Activated CD4-positive, alpha-beta T cell treated with anti-CD3 and anti-CD28 coated beads for 48 hours (primary cell): ENCODE measurements at regions not wholly inside any gene's neighbourhood (a gene's known extent, or its start where the extent isn't known, plus 50 kb on each side); places are given as distances from the start of the nearest gene placed in this dataset.

Experiments
- DNase-seq: peaks from one replicate; pipeline ENCODE4 v3.0.0-alpha.2; 2020

DNA sequence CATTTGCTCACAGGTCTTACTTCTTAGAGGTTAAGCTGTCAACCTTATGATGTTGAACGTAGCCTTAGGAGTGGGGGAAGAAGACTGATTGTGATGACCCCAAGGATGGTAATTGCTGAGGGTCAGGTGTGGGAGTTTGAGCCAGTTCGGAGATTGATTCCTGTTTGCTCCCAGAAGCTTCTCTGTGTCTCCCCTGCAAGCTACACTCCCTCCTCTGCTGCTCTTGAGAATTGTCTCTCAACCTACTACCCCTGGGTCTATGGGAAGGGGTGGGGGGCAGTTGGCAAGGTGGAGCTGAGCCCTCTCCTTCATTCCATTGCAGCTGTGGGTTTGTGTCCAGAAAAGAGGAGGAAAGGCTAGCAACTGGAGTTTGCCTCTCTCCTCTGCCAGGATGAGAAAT lies 113.8 kb downstream of the PLEKHG1 start:
- no peak for DNase-seq

DNA sequence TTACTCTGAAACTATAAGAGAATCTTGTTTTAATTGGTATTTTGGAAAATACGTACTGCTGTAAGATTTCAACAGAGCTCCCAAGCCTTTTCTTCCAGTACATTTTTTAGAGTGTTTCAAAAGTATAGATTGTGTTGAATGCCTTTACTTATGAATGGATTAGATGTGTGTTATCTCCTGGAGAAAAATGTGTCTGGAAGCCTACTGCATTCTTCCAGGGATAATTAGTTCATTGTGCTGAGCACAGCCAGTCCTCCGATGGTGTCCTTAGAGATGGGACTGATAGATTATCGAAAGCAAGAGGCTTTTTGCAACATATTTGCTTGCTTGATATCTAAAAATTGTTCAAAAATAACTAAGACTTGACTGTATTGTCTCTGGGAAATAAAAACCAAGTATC lies 114.2 kb downstream of the PLEKHG1 start:
- no peak for DNase-seq

- DNase-seq = no peak
These were observed 115.4 kb downstream of the PLEKHG1 start for GRCh38 chr6:150715133-150715532.

- no peak for DNase-seq
These were observed 117.7 kb downstream of the PLEKHG1 start for GRCh38 chr6:150717419-150717818.

DNA sequence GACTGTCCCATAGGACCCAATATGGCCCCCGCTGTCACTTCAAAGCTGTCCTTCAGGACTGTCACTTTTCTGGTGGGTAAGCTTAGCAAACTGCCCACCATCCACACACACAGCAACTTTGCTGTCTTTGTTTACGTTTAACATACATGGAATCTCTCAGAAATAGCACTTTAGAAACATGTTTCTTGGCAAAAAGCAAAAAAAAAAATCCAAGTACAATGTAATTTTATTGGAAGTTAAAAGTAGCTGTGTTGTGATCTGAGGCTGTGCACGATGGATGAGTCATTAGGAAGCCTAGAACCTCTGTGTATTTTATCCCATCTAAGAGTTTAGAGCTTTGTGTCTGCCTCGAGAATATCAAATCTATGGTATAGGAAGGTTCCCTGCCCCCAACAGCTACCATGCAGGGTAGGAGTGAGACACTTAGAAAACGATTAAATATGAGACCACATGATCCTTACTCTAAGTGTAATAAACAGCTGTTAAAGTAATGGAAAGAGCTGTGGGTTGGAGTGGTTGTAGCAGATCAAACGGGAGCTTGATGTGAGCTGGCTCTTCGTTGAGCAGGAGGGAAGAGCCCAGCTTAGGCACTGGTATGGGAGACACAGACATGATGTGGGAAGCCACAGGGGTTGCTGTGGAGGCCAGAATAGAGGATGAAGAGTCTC lies 119.5 kb downstream of the PLEKHG1 start:
- DNase-seq = no peak

- DNase-seq = no peak
These were observed 120.1 kb downstream of the PLEKHG1 start for GRCh38 chr6:150719831-150720230.

DNA sequence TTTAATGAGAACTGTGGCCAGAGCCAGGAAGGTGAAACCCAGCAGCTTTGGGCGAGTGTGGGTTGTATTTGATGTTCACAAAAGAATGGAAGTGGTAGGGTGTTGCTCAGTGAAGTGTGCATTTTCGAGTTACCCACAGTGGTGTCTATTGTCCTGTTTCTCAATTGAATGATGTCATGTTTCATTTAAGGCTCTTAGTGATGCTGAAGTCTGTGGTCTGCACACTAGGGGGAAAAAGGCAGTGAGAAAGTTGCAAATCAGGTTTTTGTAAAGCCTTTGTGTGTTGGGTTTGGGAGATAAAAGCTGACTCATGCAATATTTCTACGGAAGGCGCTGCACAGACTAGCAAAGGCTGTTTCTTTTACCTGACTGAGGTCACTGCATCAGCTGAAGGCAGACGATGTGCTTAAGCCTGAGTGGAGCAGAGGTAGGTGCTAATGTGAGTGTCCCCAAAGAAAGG lies 121.1 kb downstream of the PLEKHG1 start:
- peak; percentile 6 for DNase-seq

- no peak for DNase-seq
These were observed 122.0 kb downstream of the PLEKHG1 start for GRCh38 chr6:150721418-150722266.

- DNase-seq = no peak
These were observed 123.1 kb downstream of the PLEKHG1 start for GRCh38 chr6:150722614-150723344.

- DNase-seq = no peak
These were observed 123.6 kb downstream of the PLEKHG1 start for GRCh38 chr6:150723345-150723658.

DNA sequence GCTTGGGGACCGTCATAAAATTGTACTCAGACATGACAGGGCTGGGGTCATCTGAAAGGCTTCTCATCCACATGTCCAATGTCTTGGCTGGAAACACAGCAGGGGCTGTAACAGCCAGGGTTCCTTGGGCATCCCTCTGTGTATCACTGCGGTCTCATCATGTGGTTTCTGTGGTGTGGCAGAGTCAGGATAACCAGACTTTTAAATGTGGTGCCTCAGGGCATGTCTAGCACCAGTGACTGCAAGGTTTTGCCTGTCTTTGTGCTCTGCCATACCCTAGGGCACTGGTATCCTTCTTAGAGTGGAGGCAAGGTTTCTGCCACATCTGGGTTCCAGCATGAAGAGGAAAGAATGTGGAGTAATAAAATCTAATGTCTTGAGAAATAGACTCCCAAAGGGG lies 124.2 kb downstream of the PLEKHG1 start:
- DNase-seq = no peak

- DNase-seq = no peak
These were observed 126.1 kb downstream of the PLEKHG1 start for GRCh38 chr6:150725795-150726194.

DNA sequence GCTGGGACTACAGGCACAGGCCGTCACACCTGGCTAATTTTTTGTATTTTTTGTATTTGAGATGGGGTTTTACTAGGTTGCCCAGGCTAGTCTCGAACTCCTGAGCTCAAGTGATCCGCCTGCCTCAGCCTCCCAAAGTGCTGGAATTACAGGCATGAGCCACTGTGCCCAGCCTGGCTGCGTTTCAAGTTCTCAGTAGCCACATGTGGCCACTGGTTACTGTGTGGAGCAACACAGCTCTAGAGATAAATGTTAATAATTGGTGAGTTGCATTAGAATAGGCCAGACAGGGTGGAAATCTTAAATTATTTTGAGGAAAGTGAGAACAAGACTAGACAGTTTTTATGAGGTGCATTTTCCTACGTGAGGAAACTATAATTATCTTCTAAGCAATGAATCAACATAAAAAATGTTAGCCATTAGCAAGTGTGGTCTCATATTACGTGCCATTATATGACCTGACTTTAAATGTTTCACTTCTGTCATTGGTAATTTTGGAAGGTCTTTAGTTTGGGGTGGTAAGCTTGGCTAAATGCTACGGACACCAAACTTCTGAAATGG lies 129.6 kb downstream of the PLEKHG1 start:
- DNase-seq = no peak

DNA sequence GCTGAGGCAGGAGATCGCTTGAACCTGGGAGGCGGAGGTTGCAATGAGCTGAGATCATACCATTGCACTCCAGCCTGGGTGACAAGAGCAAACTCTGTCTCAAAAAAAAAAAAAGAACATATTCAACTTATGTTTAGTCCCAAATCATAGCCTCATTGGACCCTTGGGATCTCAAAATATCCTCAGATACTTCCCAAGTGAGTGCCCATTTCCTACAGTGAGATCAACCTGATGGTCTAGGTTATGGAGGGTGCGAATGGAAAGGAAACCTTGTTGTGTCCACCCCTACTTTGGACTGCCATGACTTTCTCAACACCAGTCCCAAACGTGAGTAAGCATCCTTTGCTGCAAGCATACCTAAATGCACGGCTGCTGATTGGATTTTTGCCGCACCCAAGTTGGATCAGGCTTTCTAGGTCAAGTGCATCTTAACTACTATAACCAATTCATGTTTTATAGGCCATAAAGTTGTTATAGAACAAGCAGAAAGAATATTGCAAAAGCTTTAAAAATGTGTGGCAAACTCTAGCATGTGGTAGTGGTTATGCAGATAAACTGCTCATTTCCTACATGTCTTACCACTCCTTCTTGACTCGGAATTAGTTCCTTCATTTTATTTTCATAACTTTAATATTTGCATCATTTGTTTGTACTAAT lies 131.2 kb downstream of the PLEKHG1 start:
- no peak for DNase-seq

GRCh38 chr6:150732765-150733539 lies 132.6 kb upstream of the MTHFD1L start:
- no peak for DNase-seq

- DNase-seq = no peak
These were observed 131.8 kb upstream of the MTHFD1L start for GRCh38 chr6:150733726-150734125.

- no peak for DNase-seq
These were observed 131.3 kb upstream of the MTHFD1L start for GRCh38 chr6:150734235-150734634.

DNA sequence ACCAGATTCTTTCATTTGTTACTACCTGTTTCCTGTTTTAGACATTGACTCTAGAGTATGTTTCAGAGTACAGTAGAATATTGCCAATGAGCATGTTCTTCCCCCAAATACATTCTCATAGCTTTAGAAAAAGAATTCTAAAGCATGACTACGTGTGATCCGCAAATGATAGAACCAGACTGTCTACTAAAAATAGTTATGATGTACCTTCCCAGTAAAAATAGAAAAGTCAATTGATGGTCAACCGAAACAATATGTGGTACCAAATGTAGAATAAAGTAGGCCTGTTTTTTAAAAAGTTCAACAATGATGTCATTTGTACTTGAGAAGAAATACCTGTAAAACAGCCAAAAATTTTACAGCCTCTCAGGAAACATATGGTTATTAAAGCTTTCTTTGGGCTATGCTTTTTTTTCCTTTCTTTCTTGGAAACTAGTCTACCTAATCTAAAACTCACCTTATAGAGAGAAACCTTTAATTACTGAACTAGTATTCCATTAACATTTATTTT lies 130.1 kb upstream of the MTHFD1L start:
- no peak for DNase-seq

DNA sequence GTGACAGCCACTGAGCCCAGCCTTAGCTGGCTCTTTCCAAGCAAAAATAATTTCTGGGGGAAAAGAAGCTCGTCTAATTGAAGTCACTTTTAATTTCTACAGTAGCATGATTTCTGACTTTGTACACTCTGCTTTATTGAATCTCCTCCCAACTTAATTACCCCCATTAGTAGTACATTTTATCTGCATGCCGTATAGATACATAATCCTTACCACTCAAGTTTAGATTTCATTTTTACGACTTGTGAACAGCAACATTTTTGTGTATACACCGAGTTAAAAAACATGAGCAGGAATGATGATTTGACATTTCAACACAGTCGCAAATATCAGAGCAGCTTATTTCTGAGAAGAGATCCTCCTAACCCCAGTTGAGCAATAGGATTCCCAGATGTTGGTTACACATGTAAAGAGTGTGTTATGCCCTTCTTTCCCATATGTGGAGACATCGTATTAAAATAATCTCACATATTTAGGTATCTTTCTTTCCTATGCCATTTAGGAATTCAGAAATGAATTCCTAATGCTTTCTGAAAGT lies 127.3 kb upstream of the MTHFD1L start:
- no peak for DNase-seq

GRCh38 chr6:150739711-150740349 lies 125.7 kb upstream of the MTHFD1L start:
- DNase-seq = no peak

GRCh38 chr6:150740453-150740852 lies 125.0 kb upstream of the MTHFD1L start:
- DNase-seq = no peak
